ENCODE measurements at regions not wholly inside any gene's neighbourhood (a gene's known extent, or its start where the extent isn't known, plus 50 kb on each side); places are given as distances from the start of the nearest gene placed in this dataset.

DNA sequence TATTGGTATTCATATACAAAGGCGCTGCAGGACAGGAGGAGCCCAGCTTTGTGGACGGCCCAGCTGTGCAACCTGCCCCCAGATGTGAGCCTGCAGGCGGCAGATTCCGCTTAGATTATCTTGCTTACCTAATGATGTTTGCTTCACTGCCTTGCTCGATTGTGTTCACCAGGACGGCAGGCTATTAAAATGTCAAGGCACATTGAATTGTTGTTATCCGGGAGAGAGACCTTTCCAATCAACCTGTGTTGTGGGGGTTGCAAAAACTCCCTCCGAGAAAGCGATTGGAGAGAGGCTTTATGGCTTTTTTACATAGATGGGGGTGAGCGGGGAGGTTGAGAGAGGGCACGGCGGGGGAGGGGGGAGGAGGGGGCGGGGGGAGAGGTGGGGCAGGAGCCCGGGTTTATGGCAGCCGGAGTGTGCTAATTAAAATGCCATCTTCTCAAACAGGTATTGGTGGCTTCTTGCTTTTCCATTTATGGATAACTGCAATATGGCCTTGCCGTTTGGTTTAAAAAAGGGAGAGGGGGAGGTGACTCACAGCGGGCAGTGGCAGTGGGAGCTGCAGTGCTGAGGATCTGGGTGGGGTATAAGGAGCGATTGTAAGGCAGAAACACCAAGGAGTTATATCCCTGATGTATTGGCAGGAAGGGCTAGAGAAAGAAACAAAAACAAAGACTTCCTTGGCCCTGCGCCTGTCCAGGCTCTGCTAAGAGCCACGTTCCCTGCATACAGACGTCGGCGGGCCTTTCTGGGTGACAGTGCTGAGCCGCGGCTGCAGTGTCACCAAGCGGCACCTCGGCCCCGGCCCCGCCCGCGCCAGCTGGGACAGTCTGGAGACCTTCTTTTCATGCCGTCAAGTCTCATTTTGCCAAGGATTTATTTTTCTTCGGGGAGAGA, 97.2 kb downstream of the INSIG2 start:
- DNase-seq: peak; percentile 66
- ChIA-PET POLR2A (no interaction called here), CTCF (interaction anchor here (1.0 to 1.3 kb wide), 4 partner anchors 9 to 42 kb away, joined by 3 read pairs; no protein-coding TSS in a partner anchor)

DNA sequence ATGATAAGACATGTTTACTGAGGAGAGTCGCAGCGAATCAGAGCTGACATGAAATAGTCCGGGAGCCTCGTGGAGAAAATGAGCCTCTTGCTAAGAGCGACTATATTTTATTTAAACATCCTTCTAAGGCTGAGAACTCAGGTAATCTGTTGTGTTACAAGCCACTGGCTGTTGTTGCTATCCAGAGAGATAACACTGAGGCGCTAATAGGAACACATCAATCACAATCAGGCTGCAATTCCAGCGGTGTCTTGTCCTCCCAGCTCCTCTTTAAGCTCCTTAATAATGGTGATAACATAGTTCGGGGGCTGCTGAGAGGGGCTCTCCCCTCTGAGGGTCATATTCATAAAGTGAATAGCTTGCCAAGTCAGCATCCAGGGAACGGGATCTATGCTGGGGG, 95.1 kb downstream of the INSIG2 start:
- Histone ChIP-seq H3K9ac (no peak overlapping the region), H3K4me2 (no peak overlapping the region), H4K20me1 (ENCODE audit: insufficient read depth) (no peaks in the 10 kb centered on the region), H3K79me2 (ENCODE audit: insufficient read depth) (no peaks in the 10 kb centered on the region), H3K9me3 (no peaks in the 10 kb centered on the region), H3K36me3 (replicated peaks in 1 of 2; ENCODE audit: control insufficient read depth in 1 of 2, insufficient read depth in 2 of 2, low read length in 1 of 2) (no peaks in the 10 kb centered on the region), H3K9me2 (no peaks in the 10 kb centered on the region), H3K27me3 (ENCODE audit: insufficient read depth) (no peaks in the 10 kb centered on the region), H3K4me1 (ENCODE audit: control insufficient read depth in 1 of 2, insufficient read depth in 2 of 2, low read depth in 1 of 2, low read length in 1 of 2) (peaks cover 0 to 9% of the 10 kb centered on the region in 2 experiments; a peak in 1 of 4 replicates), H2AFZ (ENCODE audit: low read depth) (no peak overlapping the region), H3K27ac (ENCODE audit: low read depth in 2 of 2, low read length in 1 of 2) (no peak overlapping the region), H3K4me3 (ENCODE audit: low read depth in 2 of 2, low read length in 1 of 2) (no peak overlapping the region), H3F3A (replicated peaks; ENCODE audit: insufficient read depth) (no peaks in the 10 kb centered on the region)
- 75% methylated on average over 9 of the region's 9 CpGs for WGBS (ENCODE audit: low lambda C conversion rate)
- ChIA-PET CTCF (interaction anchor here (0.6 to 0.9 kb wide), 2 partner anchors 38 to 139 kb away, joined by 3 read pairs; no protein-coding TSS in a partner anchor), POLR2A (interaction anchor here (0.6 kb wide), 1 partner anchor 712 kb away, joined by 3 read pairs; no protein-coding TSS in a partner anchor)
- no peak for DNase-seq
- no peak for TF ChIP-seq USF2 (IDR thresholded peaks at IDR 0.05; ENCODE audit: borderline replicate concordance, low read depth, low read length)
- TF ChIP-seq GATA2 (CRISPR knock-in tag; IDR thresholded peaks at IDR 0.05): no peak
- TF ChIP-seq, protein P1, sequence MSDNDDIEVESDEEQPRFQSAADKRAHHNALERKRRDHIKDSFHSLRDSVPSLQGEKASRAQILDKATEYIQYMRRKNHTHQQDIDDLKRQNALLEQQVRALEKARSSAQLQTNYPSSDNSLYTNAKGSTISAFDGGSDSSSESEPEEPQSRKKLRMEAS (IDR thresholded peaks at IDR 0.05; ENCODE audit: low read depth): no peak
- TF ChIP-seq GABPA (IDR thresholded peaks at IDR 0.05; ENCODE audit: low read depth): no peak
- TF ChIP-seq, protein P2, sequence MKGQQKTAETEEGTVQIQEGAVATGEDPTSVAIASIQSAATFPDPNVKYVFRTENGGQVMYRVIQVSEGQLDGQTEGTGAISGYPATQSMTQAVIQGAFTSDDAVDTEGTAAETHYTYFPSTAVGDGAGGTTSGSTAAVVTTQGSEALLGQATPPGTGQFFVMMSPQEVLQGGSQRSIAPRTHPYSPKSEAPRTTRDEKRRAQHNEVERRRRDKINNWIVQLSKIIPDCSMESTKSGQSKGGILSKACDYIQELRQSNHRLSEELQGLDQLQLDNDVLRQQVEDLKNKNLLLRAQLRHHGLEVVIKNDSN (IDR thresholded peaks at IDR 0.05; ENCODE audit: borderline replicate concordance, low read depth): no peak
- no peak for TF ChIP-seq FOSL2 (IDR thresholded peaks at IDR 0.05; ENCODE audit: borderline replicate concordance, low read depth)
- no peak for TF ChIP-seq TEAD4 (IDR thresholded peaks at IDR 0.05; ENCODE audit: borderline replicate concordance, insufficient read depth)
- no peak for TF ChIP-seq CHD2 (IDR thresholded peaks at IDR 0.05; ENCODE audit: low read length, partially characterized antibody)
- TF ChIP-seq MXI1 (IDR thresholded peaks at IDR 0.05; ENCODE audit: low read depth, low read length): no peak
- no peak for TF ChIP-seq FOXJ3 (CRISPR knock-in tag; IDR thresholded peaks at IDR 0.05)
- no peak for TF ChIP-seq FOXM1 (IDR thresholded peaks at IDR 0.05; ENCODE audit: low read depth)

More for the DNA sequence above, 97.2 kb downstream of the INSIG2 start:
- H3K4me3 ChIP-seq (ENCODE audit: low read depth in 2 of 2, low read length in 1 of 2): peak overlapping the region; percentile 68 to 81
- H3K9me2 ChIP-seq: no peaks in the 10 kb centered on the region
- H3F3A ChIP-seq (replicated peaks; ENCODE audit: insufficient read depth): no peaks in the 10 kb centered on the region
- H3K4me1 ChIP-seq (ENCODE audit: control insufficient read depth in 1 of 2, insufficient read depth in 2 of 2, low read depth in 1 of 2, low read length in 1 of 2): peaks cover 0 to 9% of the 10 kb centered on the region in 2 experiments; a peak in 1 of 4 replicates
- H3K4me2 ChIP-seq: peak overlapping the region; percentile 99
- H3K27me3 ChIP-seq (ENCODE audit: insufficient read depth): no peaks in the 10 kb centered on the region
- no peaks in the 10 kb centered on the region for H3K36me3 ChIP-seq (replicated peaks in 1 of 2; ENCODE audit: control insufficient read depth in 1 of 2, insufficient read depth in 2 of 2, low read length in 1 of 2)
- H4K20me1 ChIP-seq (ENCODE audit: insufficient read depth): no peaks in the 10 kb centered on the region
- H3K27ac ChIP-seq (ENCODE audit: low read depth in 2 of 2, low read length in 1 of 2): peak overlapping the region; percentile 19 to 74; a peak in 3 of 4 replicates
- no peaks in the 10 kb centered on the region for H3K79me2 ChIP-seq (ENCODE audit: insufficient read depth)
- H3K9ac ChIP-seq: peak overlapping the region; percentile 58; the same call in 1 of the 2 replicates
- peak overlapping the region; percentile 92 for H2AFZ ChIP-seq (ENCODE audit: low read depth)
- no peaks in the 10 kb centered on the region for H3K9me3 ChIP-seq
- WGBS (ENCODE audit: low lambda C conversion rate): 29% methylated on average over 23 of the region's 33 CpGs
- TF ChIP-seq RFX5 (IDR thresholded peaks at IDR 0.05; ENCODE audit: low read length) (no peak), EZH2phosphoT487 (IDR thresholded peaks at IDR 0.05; ENCODE audit: borderline replicate concordance, low read depth) (no peak), TEAD4 (IDR thresholded peaks at IDR 0.05; ENCODE audit: borderline replicate concordance, insufficient read depth) (no peak), RXRA (IDR thresholded peaks at IDR 0.05; ENCODE audit: borderline replicate concordance, low read depth) (no peak), CHD2 (IDR thresholded peaks at IDR 0.05; ENCODE audit: low read length, partially characterized antibody) (no peak), JUND (IDR thresholded peaks at IDR 0.05) (no peak), MEF2A (IDR thresholded peaks at IDR 0.05; ENCODE audit: borderline replicate concordance, low read depth) (no peak), EP300 (IDR thresholded peaks at IDR 0.05; ENCODE audit: borderline replicate concordance in 1 of 2, low read depth in 1 of 2, low read length in 1 of 2) (no peak), RAD21 (IDR thresholded peaks at IDR 0.05; ENCODE audit: low read length) (no peak), NRF1 (IDR thresholded peaks at IDR 0.05; ENCODE audit: low read depth, low read length) (no peak), SMC3 (IDR thresholded peaks at IDR 0.05; ENCODE audit: low read depth, low read length) (no peak), GATA2 (CRISPR knock-in tag; IDR thresholded peaks at IDR 0.05) (no peak), FOSL2 (IDR thresholded peaks at IDR 0.05; ENCODE audit: borderline replicate concordance, low read depth) (no peak), NFIC (IDR thresholded peaks at IDR 0.05; ENCODE audit: borderline replicate concordance) (no peak), TCF12 (IDR thresholded peaks at IDR 0.05) (no peak), POLR2AphosphoS5 (IDR thresholded peaks at IDR 0.05; ENCODE audit: low read depth, low read length) (no peak), TAF1 (IDR thresholded peaks at IDR 0.05; ENCODE audit: borderline replicate concordance, low read depth, low read length) (no peak)
- TF ChIP-seq, protein P3, sequence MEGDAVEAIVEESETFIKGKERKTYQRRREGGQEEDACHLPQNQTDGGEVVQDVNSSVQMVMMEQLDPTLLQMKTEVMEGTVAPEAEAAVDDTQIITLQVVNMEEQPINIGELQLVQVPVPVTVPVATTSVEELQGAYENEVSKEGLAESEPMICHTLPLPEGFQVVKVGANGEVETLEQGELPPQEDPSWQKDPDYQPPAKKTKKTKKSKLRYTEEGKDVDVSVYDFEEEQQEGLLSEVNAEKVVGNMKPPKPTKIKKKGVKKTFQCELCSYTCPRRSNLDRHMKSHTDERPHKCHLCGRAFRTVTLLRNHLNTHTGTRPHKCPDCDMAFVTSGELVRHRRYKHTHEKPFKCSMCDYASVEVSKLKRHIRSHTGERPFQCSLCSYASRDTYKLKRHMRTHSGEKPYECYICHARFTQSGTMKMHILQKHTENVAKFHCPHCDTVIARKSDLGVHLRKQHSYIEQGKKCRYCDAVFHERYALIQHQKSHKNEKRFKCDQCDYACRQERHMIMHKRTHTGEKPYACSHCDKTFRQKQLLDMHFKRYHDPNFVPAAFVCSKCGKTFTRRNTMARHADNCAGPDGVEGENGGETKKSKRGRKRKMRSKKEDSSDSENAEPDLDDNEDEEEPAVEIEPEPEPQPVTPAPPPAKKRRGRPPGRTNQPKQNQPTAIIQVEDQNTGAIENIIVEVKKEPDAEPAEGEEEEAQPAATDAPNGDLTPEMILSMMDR (IDR thresholded peaks at IDR 0.05): no peak
- TF ChIP-seq, protein P1 (IDR thresholded peaks at IDR 0.05; ENCODE audit: low read depth): no peak
